Prostate gland (tissue), 2 donors: ENCODE measurements at regions not wholly inside any gene's neighbourhood (a gene's known extent, or its start where the extent isn't known, plus 50 kb on each side); places are given as distances from the start of the nearest gene placed in this dataset.

Experiments
- POLR2A ChIP-seq: fragments of 450-650 bp; IDR thresholded peaks from one replicate; pipeline ENCODE4 v1.6.1; 2016; ENCODE audit warnings: antibody characterized with exemption, mild to moderate bottlenecking
- POLR2AphosphoS5 ChIP-seq: sonication (generic); formaldehyde crosslinking; IDR thresholded peaks from one replicate; pipeline ENCODE4 v1.6.1; 2017; ENCODE audit warnings: antibody characterized with exemption
- TF ChIP-seq, protein P1 (sequence below), 4 experiments: fragments of 200-600 bp in 2 of 4; fragments of 450-650 bp in 2 of 4; sonication (generic) in 2 of 4; IDR thresholded peaks; 1 replicate in 3 of 4; 2 replicates in 1 of 4; pipeline ENCODE4 v1.5.1; 2016 to 2019; ENCODE audit warnings: antibody characterized with exemption in 4 of 4, mild to moderate bottlenecking in 2 of 4, moderate library complexity in 2 of 4

DNA sequence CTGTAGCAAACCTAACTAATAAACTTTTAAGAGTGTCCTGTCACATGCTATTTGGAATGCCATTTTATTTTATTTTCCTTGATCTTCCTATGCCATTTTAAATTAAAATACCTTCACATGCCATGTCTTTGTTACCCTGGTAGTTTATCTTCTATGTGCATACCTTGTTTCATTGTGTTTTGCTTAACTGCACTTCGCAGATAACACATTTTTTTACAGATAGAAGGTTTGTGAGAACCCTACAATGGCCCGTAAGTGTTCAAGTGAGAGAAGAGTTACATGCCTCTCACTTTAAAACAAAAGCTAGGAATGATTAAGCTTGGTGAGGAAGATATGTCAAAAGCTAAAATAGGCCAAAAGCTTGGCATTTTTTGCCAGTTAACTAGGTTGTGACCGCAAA lies 744.1 kb downstream of the STIM2 start:
- TF ChIP-seq POLR2A, result no peak
- TF ChIP-seq, protein P1, sequence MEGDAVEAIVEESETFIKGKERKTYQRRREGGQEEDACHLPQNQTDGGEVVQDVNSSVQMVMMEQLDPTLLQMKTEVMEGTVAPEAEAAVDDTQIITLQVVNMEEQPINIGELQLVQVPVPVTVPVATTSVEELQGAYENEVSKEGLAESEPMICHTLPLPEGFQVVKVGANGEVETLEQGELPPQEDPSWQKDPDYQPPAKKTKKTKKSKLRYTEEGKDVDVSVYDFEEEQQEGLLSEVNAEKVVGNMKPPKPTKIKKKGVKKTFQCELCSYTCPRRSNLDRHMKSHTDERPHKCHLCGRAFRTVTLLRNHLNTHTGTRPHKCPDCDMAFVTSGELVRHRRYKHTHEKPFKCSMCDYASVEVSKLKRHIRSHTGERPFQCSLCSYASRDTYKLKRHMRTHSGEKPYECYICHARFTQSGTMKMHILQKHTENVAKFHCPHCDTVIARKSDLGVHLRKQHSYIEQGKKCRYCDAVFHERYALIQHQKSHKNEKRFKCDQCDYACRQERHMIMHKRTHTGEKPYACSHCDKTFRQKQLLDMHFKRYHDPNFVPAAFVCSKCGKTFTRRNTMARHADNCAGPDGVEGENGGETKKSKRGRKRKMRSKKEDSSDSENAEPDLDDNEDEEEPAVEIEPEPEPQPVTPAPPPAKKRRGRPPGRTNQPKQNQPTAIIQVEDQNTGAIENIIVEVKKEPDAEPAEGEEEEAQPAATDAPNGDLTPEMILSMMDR (IDR thresholded peaks at IDR 0.05), result no peak
- no peak for TF ChIP-seq POLR2AphosphoS5
